Stimulated activated CD4-positive, alpha-beta T cell treated with anti-CD3 and anti-CD28 coated beads, TNF-alpha, amount 100 ng/mL, for 4 hours (primary cell): ENCODE measurements at regions not wholly inside any gene's neighbourhood (a gene's known extent, or its start where the extent isn't known, plus 50 kb on each side); places are given as distances from the start of the nearest gene placed in this dataset.
A peak's percentile ranks its signal among the peaks of the same experiment; 100 is the strongest.

ENCODE experiments used
- DNase-seq, 3 experiments: peaks; one replicate each; pipeline ENCODE4 v3.0.0-alpha.2; 2020; ENCODE audit warnings: low read depth in 3 of 3

GRCh38 chr2:64196963-64197362, 52.7 kb upstream of the PELI1 start:
- no peak for DNase-seq

- no peak for DNase-seq
Measured at GRCh38 chr2:64201151-64201550, 56.9 kb upstream of the PELI1 start.

DNA sequence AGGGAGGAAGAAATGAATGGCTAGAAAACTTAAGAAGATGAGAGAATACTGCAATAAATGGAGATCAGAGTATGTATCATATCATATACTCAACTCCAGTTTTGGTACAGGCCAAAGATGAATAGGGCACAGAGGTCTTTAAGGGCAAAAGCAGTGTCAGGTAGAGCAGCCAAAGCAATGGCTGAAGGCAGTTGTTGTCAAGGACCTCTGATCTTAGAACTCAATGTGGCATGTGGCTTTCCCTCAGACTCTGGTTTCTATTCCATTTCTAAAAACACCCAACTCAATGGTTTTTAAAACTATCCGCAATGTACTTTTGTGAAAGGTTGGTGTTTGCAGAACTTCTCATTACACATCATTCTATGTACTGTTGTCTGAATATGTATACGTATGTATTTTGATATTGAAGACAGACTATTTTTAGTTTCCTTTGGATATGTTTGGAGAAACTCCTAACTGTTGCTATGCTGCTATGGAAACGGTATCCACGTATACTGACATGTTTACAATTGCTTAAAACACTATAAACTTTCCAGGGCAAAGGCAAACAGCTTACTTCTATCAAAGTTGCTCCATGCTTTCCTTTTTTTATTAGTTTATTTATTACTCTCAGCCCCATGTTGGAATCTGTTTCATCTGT, 58.1 kb upstream of the PELI1 start:
- no peak for DNase-seq

DNA sequence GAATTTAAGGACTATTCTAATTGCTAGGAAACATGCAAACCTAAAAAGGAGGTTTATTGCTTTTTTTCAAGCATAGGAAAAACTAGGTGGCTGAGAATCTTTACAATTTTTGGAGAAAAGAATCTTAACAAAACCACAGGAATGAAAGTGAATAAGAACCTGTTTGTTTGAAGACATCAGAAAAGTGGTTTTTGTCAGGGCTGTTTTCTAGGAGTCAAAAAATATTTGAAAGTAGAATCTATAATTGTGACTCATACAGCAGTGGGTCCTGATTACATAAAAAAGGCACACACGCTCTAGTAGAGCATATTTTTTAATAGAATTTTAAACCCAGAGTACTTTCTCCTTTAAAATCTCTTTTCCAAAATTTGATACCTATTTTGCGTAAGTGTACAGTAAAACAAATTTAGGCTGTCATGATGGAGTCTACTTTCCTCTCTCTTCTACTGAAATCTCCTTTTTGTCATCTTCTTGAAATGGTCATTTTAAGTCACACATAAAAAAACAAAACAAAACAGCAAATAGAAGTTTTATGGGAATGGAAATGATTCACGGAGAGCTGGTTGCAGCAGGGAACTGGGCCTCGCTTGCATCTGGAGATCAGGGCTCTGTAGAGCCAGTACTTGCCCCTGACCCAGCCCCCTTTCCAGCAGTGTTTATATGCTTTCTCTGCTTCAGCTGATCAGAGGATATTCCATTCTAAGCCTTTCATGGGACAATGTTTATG, 59.1 kb upstream of the PELI1 start:
- no peak for DNase-seq

DNA sequence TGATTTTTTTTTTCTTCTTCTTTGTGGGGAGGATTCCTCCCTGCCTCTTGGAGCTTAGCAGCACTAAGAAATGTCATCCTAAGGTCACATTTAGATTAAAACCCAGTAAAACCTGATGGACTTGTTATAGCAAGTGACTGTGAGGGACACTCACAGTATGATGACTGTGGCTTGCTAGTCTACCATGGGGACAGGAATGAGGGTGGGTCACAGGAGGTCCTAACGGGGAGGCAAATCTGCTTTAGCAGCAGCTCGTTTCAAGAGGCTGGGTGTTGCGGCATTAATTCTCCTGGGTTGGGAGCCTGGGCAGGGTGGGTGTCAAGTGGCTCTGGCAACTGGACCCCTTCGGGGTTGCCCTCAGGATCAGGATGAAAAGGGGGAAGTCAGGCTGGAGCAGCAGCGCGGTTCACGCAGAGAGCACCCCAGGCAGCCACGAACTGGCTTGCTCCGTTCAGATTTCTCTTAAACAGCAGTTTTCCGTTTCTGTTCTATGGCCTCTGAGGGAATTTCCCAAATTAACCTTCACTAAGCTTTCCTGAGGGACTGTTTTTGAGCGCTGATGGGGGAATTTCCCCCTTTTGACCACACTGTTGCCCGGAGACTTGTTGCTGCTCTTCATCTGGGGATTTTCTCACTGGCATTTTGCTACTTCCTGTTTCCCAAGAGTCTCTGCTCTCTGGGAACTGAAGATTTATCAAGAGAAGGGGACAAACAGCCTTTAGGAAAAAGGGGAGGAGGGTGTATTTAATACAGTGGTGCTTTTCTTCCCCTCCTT, 59.8 kb upstream of the PELI1 start:
- peak in 1 of 3 experiments; percentile 3 for DNase-seq

- DNase-seq: no peak
Measured at GRCh38 chr2:64204703-64205102, 60.5 kb upstream of the PELI1 start.

GRCh38 chr2:64205415-64205814, 61.2 kb upstream of the PELI1 start:
- no peak for DNase-seq

DNA sequence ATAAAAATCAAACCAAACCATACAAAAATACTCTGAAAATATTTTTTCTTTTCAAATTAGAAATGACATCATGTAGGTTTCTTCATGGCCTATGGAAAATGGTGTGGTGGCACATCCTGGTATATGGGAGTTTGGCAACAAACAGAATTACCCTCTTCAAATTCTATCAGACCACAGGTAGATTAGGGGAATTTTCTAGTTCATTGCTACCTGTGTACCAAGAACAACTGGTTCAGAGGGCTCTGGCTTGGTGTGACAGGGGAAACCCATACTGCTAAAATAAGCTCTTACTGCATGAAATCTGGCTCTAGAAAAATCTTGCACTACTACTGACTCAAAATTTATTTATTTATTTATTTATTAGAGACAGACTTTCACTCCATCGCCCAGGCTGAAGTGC, 63.4 kb upstream of the PELI1 start:
- DNase-seq: no peak

GRCh38 chr2:64210816-64211215, 66.6 kb upstream of the PELI1 start:
- DNase-seq: no peak

DNA sequence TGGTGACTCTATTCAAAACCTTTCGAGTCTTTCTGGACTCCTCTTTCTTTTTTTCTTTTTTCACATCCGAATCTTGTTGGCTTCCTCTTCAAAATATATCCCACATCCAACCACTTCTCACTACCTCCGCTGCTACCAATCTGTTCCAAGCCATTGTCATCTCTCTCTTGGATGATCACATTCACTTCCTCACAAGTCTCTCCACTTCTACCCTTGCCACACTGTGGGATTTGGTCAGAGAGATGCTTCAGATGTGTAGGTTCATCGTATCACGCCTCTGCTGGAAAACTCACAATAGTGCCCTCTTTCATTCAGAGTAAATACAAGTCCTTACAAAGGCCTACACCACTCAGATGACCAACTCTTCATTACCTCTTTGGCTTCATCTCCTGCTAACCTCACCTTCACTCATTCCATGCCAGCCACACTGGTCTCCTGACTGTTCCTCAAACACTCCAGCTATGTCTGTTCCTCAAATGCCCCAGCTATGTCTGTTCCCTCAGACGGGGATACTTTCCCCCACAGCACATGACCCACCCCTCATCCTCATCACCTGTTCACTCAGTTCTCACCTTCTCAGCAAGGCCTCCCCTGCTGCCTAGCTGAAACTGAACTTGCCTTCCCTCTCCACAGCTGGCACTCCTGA, 67.2 kb upstream of the PELI1 start:
- no peak for DNase-seq

DNA sequence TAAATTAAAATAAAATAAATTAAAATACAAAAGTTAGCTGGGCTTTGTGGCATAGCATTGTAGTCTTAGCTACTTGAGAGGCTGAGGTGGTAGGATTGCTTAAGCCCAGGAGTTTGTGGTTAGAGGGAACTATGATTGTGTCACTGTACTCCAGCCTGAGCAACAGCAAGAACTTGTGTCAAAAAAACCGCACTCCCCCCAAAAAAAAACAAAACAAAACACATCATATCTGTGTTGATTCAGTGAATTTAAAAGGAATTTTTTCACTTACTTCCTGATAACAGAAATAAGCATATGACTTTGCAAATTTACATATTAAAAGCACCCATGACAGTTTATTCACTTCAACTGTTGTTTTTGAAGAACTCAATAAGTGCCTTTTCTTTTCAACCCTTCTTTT, 68.1 kb upstream of the PELI1 start:
- DNase-seq: no peak

- DNase-seq: no peak
Measured at GRCh38 chr2:64212801-64213321, 68.6 kb upstream of the PELI1 start.

DNA sequence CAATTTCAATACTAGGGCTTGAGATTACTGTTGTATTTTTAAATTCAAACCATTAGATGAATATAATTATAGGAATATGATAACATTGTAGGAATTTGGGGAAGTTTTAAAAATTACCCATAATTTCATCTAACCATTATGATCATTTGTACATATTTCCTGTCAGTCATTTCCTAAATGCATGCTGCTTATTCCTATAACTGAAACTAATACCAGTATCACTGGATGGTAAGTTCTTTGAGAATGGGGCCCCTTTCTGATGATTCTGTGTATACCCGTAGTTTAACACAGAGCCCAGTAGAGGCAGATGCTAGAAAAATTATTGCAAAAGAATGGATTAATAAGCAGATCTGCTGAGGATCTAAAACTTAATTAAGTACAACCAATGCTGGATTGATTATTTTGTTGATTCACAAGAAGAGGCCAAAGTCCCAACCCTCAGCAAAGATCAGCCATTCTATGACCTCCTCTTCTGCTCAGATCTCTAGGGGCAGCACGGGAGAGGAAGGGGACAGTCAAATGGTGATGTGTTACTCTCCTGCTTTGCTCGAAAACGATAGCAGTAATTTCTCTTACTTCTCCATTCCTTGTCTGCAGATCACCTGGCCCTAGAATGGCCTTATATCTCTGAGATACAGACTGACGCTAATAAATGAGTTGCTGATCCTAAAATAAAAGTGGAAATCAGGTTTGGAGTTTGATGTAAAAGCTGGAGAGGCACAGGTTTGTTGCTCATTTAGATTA, 69.5 kb upstream of the PELI1 start:
- DNase-seq: no peak

DNA sequence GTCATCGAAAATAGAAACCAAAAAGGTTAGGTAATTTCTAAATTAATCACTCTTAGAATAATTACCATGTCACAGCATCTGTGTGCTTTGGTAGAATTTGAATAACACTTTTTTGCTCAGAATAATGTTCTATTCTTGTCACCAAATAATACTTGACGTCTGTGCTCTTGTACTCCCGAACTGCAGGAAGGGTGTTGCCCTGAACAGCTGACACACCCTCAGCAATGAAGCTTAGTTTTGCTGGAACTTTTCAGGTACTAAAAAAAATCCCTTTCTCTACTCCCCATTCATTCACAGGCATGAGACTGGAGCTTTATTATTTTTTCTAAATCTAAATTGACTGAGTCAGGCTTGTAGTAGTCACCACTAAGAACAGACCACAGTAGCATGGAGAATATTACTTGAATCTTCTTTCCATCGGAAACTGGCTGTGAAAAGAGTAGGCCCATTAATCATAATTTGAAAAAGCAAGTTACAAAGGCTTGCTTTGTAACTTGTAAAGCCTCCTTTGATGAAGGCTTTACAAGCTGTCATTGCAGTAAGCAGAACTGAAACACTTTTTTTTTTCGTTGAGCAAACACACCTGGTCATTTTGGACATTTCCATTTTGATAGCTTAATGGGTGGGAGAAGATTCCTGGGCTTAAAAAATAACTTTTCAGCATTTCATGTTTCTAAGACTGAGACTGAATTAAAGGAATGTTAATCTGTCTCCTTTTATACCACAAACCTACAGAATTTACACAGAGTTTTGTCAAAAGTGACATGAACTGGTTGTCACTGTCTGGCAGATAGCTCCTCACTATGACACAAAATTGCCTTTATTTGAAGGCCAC, 70.3 kb upstream of the PELI1 start:
- DNase-seq: peak in 2 of 3 experiments; percentile 5 to 31

GRCh38 chr2:64217198-64217869, 73.1 kb upstream of the PELI1 start:
- DNase-seq: no peak

- DNase-seq: no peak
Measured at GRCh38 chr2:64218137-64218802, 74.0 kb upstream of the PELI1 start.

- no peak for DNase-seq
Measured at GRCh38 chr2:64219149-64219548, 74.9 kb upstream of the PELI1 start.

GRCh38 chr2:64220265-64220664, 76.0 kb upstream of the PELI1 start:
- no peak for DNase-seq

DNA sequence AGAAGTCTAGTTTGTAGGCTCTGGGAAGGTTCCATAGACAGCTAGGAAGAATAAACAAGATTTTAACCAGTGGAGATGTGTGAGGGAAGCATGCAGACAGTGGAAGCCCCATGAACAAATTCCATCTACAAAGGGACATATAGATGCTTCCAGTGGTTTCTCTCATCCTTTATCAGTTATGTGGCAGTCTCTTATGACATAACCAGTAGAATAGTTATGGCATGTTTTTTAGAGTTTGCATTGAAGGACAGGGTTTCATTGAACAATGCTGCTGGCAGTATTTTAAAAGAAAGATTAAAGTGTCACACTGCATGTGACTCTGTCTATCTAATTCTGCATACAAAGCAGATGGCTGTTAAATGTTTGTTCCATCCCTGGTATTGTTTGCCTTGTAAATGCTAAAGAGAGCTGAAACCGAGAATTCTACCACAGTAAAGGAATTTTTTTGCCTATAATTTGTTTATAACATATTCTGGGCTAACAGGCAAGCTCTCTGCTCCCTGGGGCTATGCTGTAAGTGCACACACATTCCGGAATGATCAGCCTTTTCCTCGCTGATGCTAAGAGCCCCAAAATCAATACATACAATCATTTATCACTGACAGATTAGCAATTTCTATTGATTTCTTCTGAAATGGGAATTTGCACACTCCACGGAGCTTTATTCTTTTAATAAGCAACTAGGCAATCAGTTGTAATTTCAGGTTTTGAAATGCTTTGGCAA, 76.8 kb upstream of the PELI1 start:
- DNase-seq: no peak
